Uterus (tissue), 2 donors: ENCODE measurements at regions not wholly inside any gene's neighbourhood (a gene's known extent, or its start where the extent isn't known, plus 50 kb on each side); places are given as distances from the start of the nearest gene placed in this dataset.

ENCODE experiments used
- POLR2A ChIP-seq, 2 donors: fragments of 450-650 bp; IDR thresholded peaks; one replicate each; pipeline ENCODE4 v1.6.1; 2016; ENCODE audit warnings: antibody characterized with exemption in 2 of 2, mild to moderate bottlenecking in 1 of 2, moderate library complexity in 1 of 2
- TF ChIP-seq, protein P1 (sequence below), 4 experiments: fragments of 200-600 bp in 2 of 4; fragments of 450-650 bp in 2 of 4; sonication (generic) in 2 of 4; IDR thresholded peaks; one replicate each; pipeline ENCODE4 v1.5.1; 2016 to 2019; ENCODE audit warnings: antibody characterized with exemption in 4 of 4, mild to moderate bottlenecking in 2 of 4, moderate library complexity in 1 of 4

DNA sequence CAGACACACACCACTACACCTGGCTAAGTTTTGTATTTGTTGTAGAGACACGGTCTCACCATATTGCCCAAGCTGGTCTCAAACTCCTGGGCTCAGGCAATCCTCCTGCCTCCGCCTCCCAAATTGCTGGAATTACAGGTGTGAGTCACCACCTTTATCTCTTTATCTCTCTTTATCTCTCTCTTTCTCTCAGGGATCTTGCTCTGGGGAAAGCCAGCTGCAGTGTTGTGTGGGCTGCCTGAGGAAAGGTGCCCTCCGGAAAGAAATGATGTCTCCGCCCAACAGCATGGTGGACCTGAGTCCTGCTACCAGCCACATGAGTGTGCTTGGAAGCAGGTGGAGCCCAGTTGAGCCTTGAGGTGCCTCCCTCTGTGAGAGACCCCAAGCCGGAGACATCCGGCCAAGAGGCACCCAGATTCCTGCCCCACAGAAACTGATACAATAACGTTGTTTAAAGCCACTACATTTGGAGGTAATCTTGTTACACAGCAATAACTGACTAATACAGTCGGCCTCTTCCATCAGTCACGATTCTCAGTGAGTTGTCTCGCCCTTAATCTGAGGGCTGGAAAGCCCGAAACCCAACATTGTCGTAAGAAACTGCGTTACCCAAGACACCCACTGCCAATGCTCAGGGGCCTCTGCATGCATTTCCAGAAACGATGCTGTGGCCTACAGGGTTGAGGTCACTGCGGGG is 68.0 kb upstream of the RPH3AL start:
- TF ChIP-seq, protein P1, sequence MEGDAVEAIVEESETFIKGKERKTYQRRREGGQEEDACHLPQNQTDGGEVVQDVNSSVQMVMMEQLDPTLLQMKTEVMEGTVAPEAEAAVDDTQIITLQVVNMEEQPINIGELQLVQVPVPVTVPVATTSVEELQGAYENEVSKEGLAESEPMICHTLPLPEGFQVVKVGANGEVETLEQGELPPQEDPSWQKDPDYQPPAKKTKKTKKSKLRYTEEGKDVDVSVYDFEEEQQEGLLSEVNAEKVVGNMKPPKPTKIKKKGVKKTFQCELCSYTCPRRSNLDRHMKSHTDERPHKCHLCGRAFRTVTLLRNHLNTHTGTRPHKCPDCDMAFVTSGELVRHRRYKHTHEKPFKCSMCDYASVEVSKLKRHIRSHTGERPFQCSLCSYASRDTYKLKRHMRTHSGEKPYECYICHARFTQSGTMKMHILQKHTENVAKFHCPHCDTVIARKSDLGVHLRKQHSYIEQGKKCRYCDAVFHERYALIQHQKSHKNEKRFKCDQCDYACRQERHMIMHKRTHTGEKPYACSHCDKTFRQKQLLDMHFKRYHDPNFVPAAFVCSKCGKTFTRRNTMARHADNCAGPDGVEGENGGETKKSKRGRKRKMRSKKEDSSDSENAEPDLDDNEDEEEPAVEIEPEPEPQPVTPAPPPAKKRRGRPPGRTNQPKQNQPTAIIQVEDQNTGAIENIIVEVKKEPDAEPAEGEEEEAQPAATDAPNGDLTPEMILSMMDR (IDR thresholded peaks at IDR 0.05): no peak
- no peak for TF ChIP-seq POLR2A (IDR thresholded peaks at IDR 0.05)
